A549 (cell line): ENCODE measurements at regions not wholly inside any gene's neighbourhood (a gene's known extent, or its start where the extent isn't known, plus 50 kb on each side); places are given as distances from the start of the nearest gene placed in this dataset.

Experiments used
- ATAC-seq, 2 experiments: fragments of 200-7000 bp in 1 of 2; fragments of >200 bp in 1 of 2; cut with Nextera tagmentation in 1 of 2; cut with Tn5 transposase in 1 of 2; 3 replicates each; pipeline versions ENCODE4 v1.8.0 to v1.9.1; 2018 to 2020; ENCODE audit warnings: mild to moderate bottlenecking in 1 of 2, moderate library complexity in 1 of 2
- CTCF ChIA-PET: fragments of 300-600 bp; sonication (Branson Sonifier 250); formaldehyde crosslinking; extraction: SDS; loops from one replicate; lab custom pipeline; 2021; ENCODE audit warnings: antibody characterized with exemption, inconsistent platforms; lab: Yijun Ruan, JAX
- POLR2A ChIA-PET: fragments of 350-600 bp; formaldehyde crosslinking; extraction: SDS; loops from one replicate; lab custom pipeline; 2021; ENCODE audit warnings: antibody characterized with exemption, inconsistent platforms; lab: Yijun Ruan, JAX
- DNase-seq, 2 experiments: peaks; one replicate each; pipeline versions ENCODE4 v3.0.0 to v3.0.0-alpha.2; 2011 to 2016; ENCODE audit warnings: low read depth in 1 of 2, low spot score in 1 of 2
- FAIRE-seq: peaks from 2 replicates; lab custom pipeline; 2011; peaks lifted over from hg19 to GRCh38; lab: Jason Lieb, UNC
- H3K27ac ChIP-seq, 2 experiments: fragments of >200 bp; sonication (Bioruptor Twin); formaldehyde crosslinking; 3 replicates each; pipeline ENCODE4 v1.5.1; 2016 to 2017
- H3K4me1 ChIP-seq: fragments of >200 bp; sonication (Bioruptor Twin); formaldehyde crosslinking; 3 replicates; pipeline ENCODE4 v1.6.1; 2016
- H3K4me2 ChIP-seq: fragments of >200 bp; sonication (Bioruptor Twin); formaldehyde crosslinking; 3 replicates; pipeline ENCODE4 v1.6.1; 2016
- H3K4me3 ChIP-seq: fragments of >200 bp; sonication (Bioruptor Twin); formaldehyde crosslinking; 3 replicates; pipeline ENCODE4 v1.5.1; 2016
- H3K9me3 ChIP-seq: fragments of >200 bp; sonication (Bioruptor Twin); formaldehyde crosslinking; 3 replicates; pipeline ENCODE4 v1.6.1; 2016
- CBX2 ChIP-seq: fragments of 200-600 bp; sonication (generic); IDR thresholded peaks from 2 replicates; pipeline ENCODE4 v1.6.1; 2016; ENCODE audit warnings: low read depth, mild to moderate bottlenecking, borderline replicate concordance
- FOSL2 ChIP-seq, 2 experiments: fragments of 450-650 bp in 1 of 2; fragments of >200 bp in 1 of 2; sonication (Bioruptor Twin) in 1 of 2; formaldehyde crosslinking; IDR thresholded peaks; 2 replicates each; pipeline versions ENCODE4 v1.5.0 to v1.6.1; 2016 to 2020; ENCODE audit warnings: mild to moderate bottlenecking in 1 of 2, moderate library complexity in 1 of 2
- FOXS1 ChIP-seq: fragments of 250-450 bp; sonication (Bioruptor Pico); IDR thresholded peaks from 2 replicates; pipeline ENCODE4 v1.5.0; 2020; ENCODE audit warnings: mild to moderate bottlenecking, moderate library complexity
- HDAC2 ChIP-seq: fragments of 200-600 bp; sonication (generic); IDR thresholded peaks from 2 replicates; pipeline ENCODE4 v1.6.1; 2016
- HOXA7 ChIP-seq: fragments of 250-450 bp; sonication (Bioruptor Pico); IDR thresholded peaks from 2 replicates; pipeline ENCODE4 v1.5.0; 2020; ENCODE audit warnings: mild to moderate bottlenecking, moderate library complexity
- NR3C1 ChIP-seq: fragments of >200 bp; sonication (Bioruptor Twin); formaldehyde crosslinking; IDR thresholded peaks from 3 replicates; pipeline ENCODE4 v1.6.1; 2017
- PHF8 ChIP-seq: fragments of 200-600 bp; sonication (generic); IDR thresholded peaks from 2 replicates; pipeline ENCODE4 v1.6.1; 2016; ENCODE audit warnings: low read depth, mild to moderate bottlenecking, antibody characterized with exemption, moderate library complexity, borderline replicate concordance
- SMC3 ChIP-seq: fragments of >200 bp; sonication (Bioruptor Twin); formaldehyde crosslinking; IDR thresholded peaks from 3 replicates; pipeline ENCODE4 v1.6.1; 2018; ENCODE audit warnings: inconsistent platforms
- TP53 ChIP-seq: fragments of 250-450 bp; sonication (Bioruptor Pico); IDR thresholded peaks from 2 replicates; pipeline ENCODE4 v1.5.0; 2021; ENCODE audit warnings: mild to moderate bottlenecking, moderate library complexity
- WGBS: methylation state at CpG from one replicate; pipeline ENCODE4 v1.1.6; 2017; ENCODE audit errors: missing lambda C conversion rate; 5-methylcytosine and 5-hydroxymethylcytosine counted together
- TF ChIP-seq, protein P1 (sequence below): fragments of >200 bp; sonication (Bioruptor Twin); formaldehyde crosslinking; IDR thresholded peaks from 3 replicates; pipeline ENCODE4 v1.5.1; 2016
- TF ChIP-seq, protein P2 (sequence below): fragments of 200-600 bp; sonication (generic); IDR thresholded peaks from 2 replicates; pipeline ENCODE4 v1.6.1; 2016; ENCODE audit warnings: antibody characterized with exemption, mild to moderate bottlenecking, moderate library complexity
- TF ChIP-seq, protein P3 (sequence below): fragments of >200 bp; sonication (Bioruptor Twin); formaldehyde crosslinking; IDR thresholded peaks from 2 replicates; pipeline ENCODE4 v1.6.1; 2016
- TF ChIP-seq, protein P4 (sequence below): IDR thresholded peaks from 2 replicates; pipeline ENCODE4 v1.6.1; 2012

DNA sequence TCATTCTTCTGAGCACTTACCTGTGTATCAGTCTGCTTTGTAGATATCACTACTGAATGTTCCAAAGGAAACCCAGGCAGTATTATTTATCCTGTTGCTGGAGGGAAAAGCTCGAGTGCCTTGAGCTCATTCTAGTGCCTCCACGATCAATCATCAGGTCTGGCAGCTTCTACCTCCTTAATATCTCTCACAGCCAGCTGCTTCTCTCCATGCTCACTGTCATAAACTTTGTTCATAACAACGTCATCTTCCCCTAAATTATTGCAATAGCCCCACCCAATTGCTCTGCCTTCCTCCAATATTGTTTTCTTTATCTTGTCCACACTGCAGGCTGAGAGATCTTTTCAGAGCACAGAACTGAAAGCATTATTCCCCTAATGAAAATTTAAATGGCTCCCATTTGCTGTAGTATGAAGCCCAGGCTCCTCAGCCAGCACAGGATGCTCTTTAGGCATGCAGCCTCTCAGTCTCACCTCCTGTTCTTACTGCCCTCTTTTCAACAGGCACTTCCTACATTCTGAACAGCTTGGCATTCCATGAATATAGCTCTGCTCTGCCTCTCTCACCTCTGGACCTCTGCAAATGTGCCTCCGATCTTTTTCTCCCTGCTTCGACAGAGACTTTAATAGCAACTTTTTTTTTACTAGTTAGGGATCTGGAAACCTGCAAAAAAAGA lies 504.2 kb upstream of the IGFBP7 start:
- Histone ChIP-seq H3K4me2 (no peak overlapping the region), H3K4me1 (no peaks in the 10 kb centered on the region), H3K4me3 (no peak overlapping the region), H3K9me3 (no peaks in the 10 kb centered on the region), H3K27ac (no peak overlapping the region)
- no peak for TF ChIP-seq TP53 (CRISPR knock-in tag)
- no peak for TF ChIP-seq CBX2
- TF ChIP-seq PHF8: no peak
- ATAC-seq (no peak), FAIRE-seq (no peak), DNase-seq (no peak)
- CTCF ChIA-PET: no interaction called here
- WGBS: 20% methylated on average over 5 of the region's 5 CpGs
- POLR2A ChIA-PET: no interaction called here

DNA sequence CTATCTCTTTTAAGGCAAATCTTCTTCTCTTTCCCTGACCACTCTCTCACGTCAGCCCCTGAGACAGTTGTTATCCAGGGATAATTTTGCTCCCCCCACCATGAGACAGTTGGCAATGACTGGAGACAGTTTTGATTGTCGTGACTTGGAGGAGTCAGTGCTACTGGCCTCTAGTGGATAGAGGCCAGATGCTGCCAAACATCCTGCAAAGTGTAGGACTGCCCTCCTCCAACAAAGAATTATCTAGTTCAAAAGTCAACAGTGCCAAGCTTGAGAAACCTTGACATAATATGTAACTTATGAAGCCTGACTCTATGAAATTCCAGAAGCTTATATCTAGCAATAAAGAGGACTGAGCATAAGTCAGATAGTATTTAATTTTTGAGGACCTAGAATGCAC lies 502.1 kb upstream of the IGFBP7 start:
- TF ChIP-seq HDAC2: no peak
- TF ChIP-seq, protein P1, sequence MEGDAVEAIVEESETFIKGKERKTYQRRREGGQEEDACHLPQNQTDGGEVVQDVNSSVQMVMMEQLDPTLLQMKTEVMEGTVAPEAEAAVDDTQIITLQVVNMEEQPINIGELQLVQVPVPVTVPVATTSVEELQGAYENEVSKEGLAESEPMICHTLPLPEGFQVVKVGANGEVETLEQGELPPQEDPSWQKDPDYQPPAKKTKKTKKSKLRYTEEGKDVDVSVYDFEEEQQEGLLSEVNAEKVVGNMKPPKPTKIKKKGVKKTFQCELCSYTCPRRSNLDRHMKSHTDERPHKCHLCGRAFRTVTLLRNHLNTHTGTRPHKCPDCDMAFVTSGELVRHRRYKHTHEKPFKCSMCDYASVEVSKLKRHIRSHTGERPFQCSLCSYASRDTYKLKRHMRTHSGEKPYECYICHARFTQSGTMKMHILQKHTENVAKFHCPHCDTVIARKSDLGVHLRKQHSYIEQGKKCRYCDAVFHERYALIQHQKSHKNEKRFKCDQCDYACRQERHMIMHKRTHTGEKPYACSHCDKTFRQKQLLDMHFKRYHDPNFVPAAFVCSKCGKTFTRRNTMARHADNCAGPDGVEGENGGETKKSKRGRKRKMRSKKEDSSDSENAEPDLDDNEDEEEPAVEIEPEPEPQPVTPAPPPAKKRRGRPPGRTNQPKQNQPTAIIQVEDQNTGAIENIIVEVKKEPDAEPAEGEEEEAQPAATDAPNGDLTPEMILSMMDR: peak; percentile 10; the same call in 1 of the 3 replicates
- Histone ChIP-seq H3K4me3 (no peak overlapping the region), H3K9me3 (no peaks in the 10 kb centered on the region), H3K27ac (no peak overlapping the region), H3K4me1 (no peaks in the 10 kb centered on the region), H3K4me2 (no peak overlapping the region)
- FAIRE-seq (no peak), DNase-seq (peak in 1 of 2 experiments; percentile 1), ATAC-seq (peak in 1 of 2 experiments; percentile 42; a peak in 1 of 6 replicates)
- CTCF ChIA-PET: no interaction called here
- POLR2A ChIA-PET: no interaction called here
- 5% methylated on average over 2 of the region's 2 CpGs for WGBS

DNA sequence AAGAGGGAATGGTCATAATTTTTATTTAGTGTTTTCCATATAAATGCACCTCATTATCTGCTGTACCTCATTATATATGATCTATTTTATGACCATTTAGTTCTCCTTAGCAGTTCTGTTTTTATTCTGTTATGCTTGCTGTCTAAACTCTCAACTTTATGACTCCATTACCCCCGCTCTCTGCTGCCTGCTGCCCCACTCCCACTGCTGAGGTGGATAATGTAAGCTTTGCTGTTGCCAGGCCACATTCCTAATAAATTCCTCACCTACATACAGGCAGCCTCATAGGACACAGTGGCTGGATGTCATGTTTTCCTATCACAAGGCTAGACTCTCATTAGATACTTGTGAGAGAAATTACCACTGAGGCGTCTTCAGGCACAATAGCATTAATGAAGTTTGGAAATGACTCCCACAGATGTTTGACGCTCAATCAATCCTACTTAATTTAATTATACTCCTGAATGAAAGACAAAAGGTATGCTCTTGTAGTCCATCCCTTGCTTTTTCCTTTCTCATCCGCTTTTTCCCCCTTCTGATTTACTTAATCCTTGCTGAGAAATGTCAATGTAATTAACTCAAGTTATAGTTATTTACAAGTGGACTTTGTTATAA lies 497.5 kb upstream of the IGFBP7 start:
- Histone ChIP-seq H3K4me1 (no peaks in the 10 kb centered on the region), H3K4me3 (no peak overlapping the region), H3K9me3 (no peaks in the 10 kb centered on the region), H3K4me2 (no peak overlapping the region), H3K27ac (no peak overlapping the region)
- no peak for ATAC-seq
- WGBS: 67% methylated on average over 4 of the region's 4 CpGs
- DNase-seq: no peak
- CTCF ChIA-PET: no interaction called here
- POLR2A ChIA-PET: no interaction called here
- TF ChIP-seq, protein P2, sequence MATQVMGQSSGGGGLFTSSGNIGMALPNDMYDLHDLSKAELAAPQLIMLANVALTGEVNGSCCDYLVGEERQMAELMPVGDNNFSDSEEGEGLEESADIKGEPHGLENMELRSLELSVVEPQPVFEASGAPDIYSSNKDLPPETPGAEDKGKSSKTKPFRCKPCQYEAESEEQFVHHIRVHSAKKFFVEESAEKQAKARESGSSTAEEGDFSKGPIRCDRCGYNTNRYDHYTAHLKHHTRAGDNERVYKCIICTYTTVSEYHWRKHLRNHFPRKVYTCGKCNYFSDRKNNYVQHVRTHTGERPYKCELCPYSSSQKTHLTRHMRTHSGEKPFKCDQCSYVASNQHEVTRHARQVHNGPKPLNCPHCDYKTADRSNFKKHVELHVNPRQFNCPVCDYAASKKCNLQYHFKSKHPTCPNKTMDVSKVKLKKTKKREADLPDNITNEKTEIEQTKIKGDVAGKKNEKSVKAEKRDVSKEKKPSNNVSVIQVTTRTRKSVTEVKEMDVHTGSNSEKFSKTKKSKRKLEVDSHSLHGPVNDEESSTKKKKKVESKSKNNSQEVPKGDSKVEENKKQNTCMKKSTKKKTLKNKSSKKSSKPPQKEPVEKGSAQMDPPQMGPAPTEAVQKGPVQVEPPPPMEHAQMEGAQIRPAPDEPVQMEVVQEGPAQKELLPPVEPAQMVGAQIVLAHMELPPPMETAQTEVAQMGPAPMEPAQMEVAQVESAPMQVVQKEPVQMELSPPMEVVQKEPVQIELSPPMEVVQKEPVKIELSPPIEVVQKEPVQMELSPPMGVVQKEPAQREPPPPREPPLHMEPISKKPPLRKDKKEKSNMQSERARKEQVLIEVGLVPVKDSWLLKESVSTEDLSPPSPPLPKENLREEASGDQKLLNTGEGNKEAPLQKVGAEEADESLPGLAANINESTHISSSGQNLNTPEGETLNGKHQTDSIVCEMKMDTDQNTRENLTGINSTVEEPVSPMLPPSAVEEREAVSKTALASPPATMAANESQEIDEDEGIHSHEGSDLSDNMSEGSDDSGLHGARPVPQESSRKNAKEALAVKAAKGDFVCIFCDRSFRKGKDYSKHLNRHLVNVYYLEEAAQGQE: no peak
- TF ChIP-seq HOXA7 (CRISPR knock-in tag) (no peak), FOSL2 (IDR thresholded peaks at IDR 0.05) (no peak), FOSL2 (CRISPR knock-in tag; IDR thresholded peaks at IDR 0.05) (no peak), NR3C1 (no peak), SMC3 (no peak), FOXS1 (CRISPR knock-in tag) (no peak)
- TF ChIP-seq, protein P3, sequence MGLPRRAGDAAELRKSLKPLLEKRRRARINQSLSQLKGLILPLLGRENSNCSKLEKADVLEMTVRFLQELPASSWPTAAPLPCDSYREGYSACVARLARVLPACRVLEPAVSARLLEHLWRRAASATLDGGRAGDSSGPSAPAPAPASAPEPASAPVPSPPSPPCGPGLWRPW: no peak
- TF ChIP-seq, protein P4, sequence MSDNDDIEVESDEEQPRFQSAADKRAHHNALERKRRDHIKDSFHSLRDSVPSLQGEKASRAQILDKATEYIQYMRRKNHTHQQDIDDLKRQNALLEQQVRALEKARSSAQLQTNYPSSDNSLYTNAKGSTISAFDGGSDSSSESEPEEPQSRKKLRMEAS: no peak
- TF ChIP-seq, protein P1: no peak
- FAIRE-seq: no peak
